GM23338 (cell line): ENCODE measurements at regions not wholly inside any gene's neighbourhood (a gene's known extent, or its start where the extent isn't known, plus 50 kb on each side); places are given as distances from the start of the nearest gene placed in this dataset.

Experiments
- ATAC-seq: fragments of 200-7000 bp; cut with Tn5 transposase; 3 replicates; pipeline ENCODE4 v1.9.1; 2020
- DNase-seq: peaks from one replicate; pipeline ENCODE4 v3.0.0-alpha.2; 2015; ENCODE audit warnings: low spot score
- H2AFZ ChIP-seq: fragments of 200-600 bp; sonication (generic); 2 replicates; pipeline ENCODE4 v1.8.0; 2016; ENCODE audit warnings: antibody characterized with exemption, mild to moderate bottlenecking, moderate library complexity
- H3F3A ChIP-seq: fragments of 200-600 bp; sonication (generic); replicated peaks from 2 replicates; pipeline ENCODE4 v1.8.0; 2017; ENCODE audit warnings: antibody characterized with exemption, mixed run types, low read depth
- H3K27ac ChIP-seq: fragments of 200-600 bp; sonication (generic); 2 replicates; pipeline ENCODE4 v1.6.1; 2016; ENCODE audit warnings: low read depth
- H3K27me3 ChIP-seq: fragments of 200-600 bp; sonication (generic); 2 replicates; pipeline ENCODE4 v1.8.0; 2016; ENCODE audit warnings: mild to moderate bottlenecking, mixed run types, moderate library complexity; ENCODE audit not compliant: insufficient read depth
- H3K36me3 ChIP-seq: fragments of 200-600 bp; sonication (generic); 2 replicates; pipeline ENCODE4 v1.8.0; 2016; ENCODE audit warnings: mild to moderate bottlenecking; ENCODE audit not compliant: insufficient read depth
- H3K4me1 ChIP-seq: fragments of 200-600 bp; sonication (generic); 2 replicates; pipeline ENCODE4 v1.8.0; 2016; ENCODE audit warnings: mild to moderate bottlenecking, moderate library complexity; ENCODE audit not compliant: insufficient read depth
- H3K4me2 ChIP-seq: fragments of 200-600 bp; sonication (generic); 2 replicates; pipeline ENCODE4 v1.7.1; 2017; ENCODE audit warnings: mixed run types
- H3K4me3 ChIP-seq: fragments of 200-600 bp; sonication (generic); 2 replicates; pipeline ENCODE4 v1.6.1; 2016; ENCODE audit warnings: mixed run types
- H3K79me2 ChIP-seq: fragments of 200-600 bp; sonication (generic); replicated peaks from 2 replicates; pipeline ENCODE4 v1.8.0; 2017; ENCODE audit warnings: mild to moderate bottlenecking; ENCODE audit not compliant: insufficient read depth
- H3K9me2 ChIP-seq: fragments of 200-600 bp; sonication (generic); 2 replicates; pipeline ENCODE4 v1.8.0; 2017; ENCODE audit not compliant: insufficient read depth
- H4K20me1 ChIP-seq: fragments of 200-600 bp; sonication (generic); replicated peaks from 2 replicates; pipeline ENCODE4 v1.8.0; 2017; ENCODE audit warnings: mild to moderate bottlenecking; ENCODE audit not compliant: insufficient read depth
- H3K27ac Mint-ChIP-seq: 2 replicates; pipeline ENCODE4 v1.8.0; 2020; ENCODE audit warnings: inconsistent platforms, mild to moderate bottlenecking, moderate library complexity, mixed read lengths
- H3K27me3 Mint-ChIP-seq: 3 replicates; pipeline ENCODE4 v1.8.0; 2022; ENCODE audit warnings: low read depth, mild to moderate bottlenecking, moderate library complexity, mixed read lengths, inconsistent platforms; ENCODE audit not compliant: insufficient read depth, poor library complexity
- H3K36me3 Mint-ChIP-seq: 3 replicates; pipeline ENCODE4 v1.8.0; 2021; ENCODE audit warnings: low read depth, mild to moderate bottlenecking, inconsistent platforms, moderate library complexity, mixed read lengths
- H3K4me1 Mint-ChIP-seq: 3 replicates; pipeline ENCODE4 v1.8.0; 2020; ENCODE audit warnings: mild to moderate bottlenecking, inconsistent platforms, mixed read lengths
- H3K4me3 Mint-ChIP-seq: 3 replicates; pipeline ENCODE4 v1.8.0; 2021; ENCODE audit warnings: moderate library complexity, mild to moderate bottlenecking, inconsistent platforms, mixed read lengths
- H3K9me3 Mint-ChIP-seq: 3 replicates; pipeline ENCODE4 v1.8.0; 2020; ENCODE audit warnings: moderate library complexity, mild to moderate bottlenecking, inconsistent platforms, mixed read lengths
- CREB1 ChIP-seq: fragments of 250-450 bp; sonication (Bioruptor Pico); IDR thresholded peaks from 2 replicates; pipeline ENCODE4 v1.5.0; 2020; ENCODE audit warnings: low read depth, mild to moderate bottlenecking, moderate library complexity
- EZH2 ChIP-seq: fragments of 200-600 bp; sonication (generic); IDR thresholded peaks from one replicate; pipeline ENCODE4 v1.8.0; 2017; ENCODE audit warnings: antibody characterized with exemption, mild to moderate bottlenecking, low read depth; ENCODE audit not compliant: unreplicated experiment
- EZH2phosphoT487 ChIP-seq: fragments of 200-600 bp; sonication (generic); IDR thresholded peaks from one replicate; pipeline ENCODE4 v1.8.1; 2018; ENCODE audit warnings: antibody characterized with exemption; ENCODE audit not compliant: unreplicated experiment
- JUNB ChIP-seq: IDR thresholded peaks from one replicate; pipeline ENCODE4 v1.6.1; 2016; ENCODE audit warnings: antibody characterized with exemption; ENCODE audit not compliant: unreplicated experiment
- NANOG ChIP-seq: IDR thresholded peaks from 2 replicates; pipeline ENCODE4 v1.6.1; 2016; ENCODE audit warnings: antibody characterized with exemption, borderline replicate concordance
- STAT1 ChIP-seq: IDR thresholded peaks from one replicate; pipeline ENCODE4 v1.6.1; 2016; ENCODE audit warnings: antibody characterized with exemption; ENCODE audit not compliant: unreplicated experiment
- ZNF114 ChIP-seq: fragments of 250-450 bp; sonication (Bioruptor Pico); IDR thresholded peaks from 2 replicates; pipeline ENCODE4 v1.5.0; 2020; ENCODE audit warnings: mild to moderate bottlenecking, moderate library complexity
- ZNF331 ChIP-seq: fragments of 250-450 bp; sonication (Bioruptor Pico); IDR thresholded peaks from 2 replicates; pipeline ENCODE4 v1.5.0; 2020; ENCODE audit warnings: low read depth, mild to moderate bottlenecking, moderate library complexity
- TF ChIP-seq, protein P1 (sequence below), 2 experiments: fragments of 200-600 bp in 1 of 2; sonication (generic) in 1 of 2; conservative IDR thresholded peaks; 2 replicates each; pipeline versions ENCODE4 v1.5.1 to v1.6.1; 2016 to 2017; ENCODE audit warnings: antibody characterized with exemption in 2 of 2, low read depth in 2 of 2, mild to moderate bottlenecking in 2 of 2, moderate library complexity in 1 of 2
- TF ChIP-seq, protein P2 (sequence below): IDR thresholded peaks from 2 replicates; pipeline ENCODE4 v1.6.1; 2016; ENCODE audit warnings: antibody characterized with exemption
- TF ChIP-seq, protein P3 (sequence below): IDR thresholded peaks from one replicate; pipeline ENCODE4 v1.6.1; 2018; ENCODE audit warnings: antibody characterized with exemption; ENCODE audit not compliant: unreplicated experiment

DNA sequence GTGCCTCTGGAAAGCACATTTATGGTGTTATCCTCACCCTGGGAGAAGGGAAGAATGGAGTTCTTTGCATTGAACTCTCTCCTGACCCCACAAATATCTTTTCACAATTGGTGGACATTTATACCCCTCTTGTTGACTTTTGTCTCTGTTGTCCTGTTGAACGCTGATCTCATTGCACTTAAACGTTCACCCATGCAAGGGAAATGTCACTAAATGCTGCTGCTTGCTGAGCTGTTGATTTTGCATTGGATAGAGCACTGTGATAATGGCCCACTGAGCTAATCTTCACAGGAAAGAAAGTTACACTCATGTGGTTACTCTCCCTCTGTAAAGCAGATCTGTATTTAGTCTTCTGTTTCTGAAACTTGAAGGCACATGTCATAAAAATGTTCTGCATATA lies 133.4 kb downstream of the FZD1 start:
- TF ChIP-seq, protein P1, sequence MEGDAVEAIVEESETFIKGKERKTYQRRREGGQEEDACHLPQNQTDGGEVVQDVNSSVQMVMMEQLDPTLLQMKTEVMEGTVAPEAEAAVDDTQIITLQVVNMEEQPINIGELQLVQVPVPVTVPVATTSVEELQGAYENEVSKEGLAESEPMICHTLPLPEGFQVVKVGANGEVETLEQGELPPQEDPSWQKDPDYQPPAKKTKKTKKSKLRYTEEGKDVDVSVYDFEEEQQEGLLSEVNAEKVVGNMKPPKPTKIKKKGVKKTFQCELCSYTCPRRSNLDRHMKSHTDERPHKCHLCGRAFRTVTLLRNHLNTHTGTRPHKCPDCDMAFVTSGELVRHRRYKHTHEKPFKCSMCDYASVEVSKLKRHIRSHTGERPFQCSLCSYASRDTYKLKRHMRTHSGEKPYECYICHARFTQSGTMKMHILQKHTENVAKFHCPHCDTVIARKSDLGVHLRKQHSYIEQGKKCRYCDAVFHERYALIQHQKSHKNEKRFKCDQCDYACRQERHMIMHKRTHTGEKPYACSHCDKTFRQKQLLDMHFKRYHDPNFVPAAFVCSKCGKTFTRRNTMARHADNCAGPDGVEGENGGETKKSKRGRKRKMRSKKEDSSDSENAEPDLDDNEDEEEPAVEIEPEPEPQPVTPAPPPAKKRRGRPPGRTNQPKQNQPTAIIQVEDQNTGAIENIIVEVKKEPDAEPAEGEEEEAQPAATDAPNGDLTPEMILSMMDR (conservative IDR thresholded peaks at IDR 0.05; ENCODE audit: low read depth in 2 of 2): no peak
- TF ChIP-seq, protein P2, sequence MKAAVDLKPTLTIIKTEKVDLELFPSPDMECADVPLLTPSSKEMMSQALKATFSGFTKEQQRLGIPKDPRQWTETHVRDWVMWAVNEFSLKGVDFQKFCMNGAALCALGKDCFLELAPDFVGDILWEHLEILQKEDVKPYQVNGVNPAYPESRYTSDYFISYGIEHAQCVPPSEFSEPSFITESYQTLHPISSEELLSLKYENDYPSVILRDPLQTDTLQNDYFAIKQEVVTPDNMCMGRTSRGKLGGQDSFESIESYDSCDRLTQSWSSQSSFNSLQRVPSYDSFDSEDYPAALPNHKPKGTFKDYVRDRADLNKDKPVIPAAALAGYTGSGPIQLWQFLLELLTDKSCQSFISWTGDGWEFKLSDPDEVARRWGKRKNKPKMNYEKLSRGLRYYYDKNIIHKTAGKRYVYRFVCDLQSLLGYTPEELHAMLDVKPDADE: no peak
- no peak for TF ChIP-seq ZNF331 (CRISPR knock-in tag)
- no peak for TF ChIP-seq EZH2phosphoT487
- no peak for TF ChIP-seq CREB1 (CRISPR knock-in tag)
- no peak for TF ChIP-seq NANOG
- TF ChIP-seq STAT1: no peak
- TF ChIP-seq JUNB: no peak
- TF ChIP-seq ZNF114 (CRISPR knock-in tag): no peak
- no peak for ATAC-seq
- Mint-ChIP-seq H3K36me3 (no peaks in the 10 kb centered on the region), H3K27me3 (peaks cover 5% of the 10 kb centered on the region), H3K4me3 (no peak overlapping the region), H3K27ac (no peak overlapping the region), H3K4me1 (no peaks in the 10 kb centered on the region), H3K9me3 (peaks cover 10% of the 10 kb centered on the region; the same call in 2 of the 3 replicates)
- 0 out of 2 replicates have a peak, but pooled peaks cover 3% of the 10 kb centered on the region for H3K9me2 ChIP-seq
- DNase-seq: no peak
- no peaks in the 10 kb centered on the region for H3F3A ChIP-seq
- H3K36me3 ChIP-seq: no peaks in the 10 kb centered on the region
- no peaks in the 10 kb centered on the region for H4K20me1 ChIP-seq
- no peak overlapping the region for H3K4me3 ChIP-seq
- H3K27me3 ChIP-seq: no peaks in the 10 kb centered on the region
- no peak overlapping the region for H3K4me2 ChIP-seq
- no peak overlapping the region for H2AFZ ChIP-seq
- no peaks in the 10 kb centered on the region for H3K4me1 ChIP-seq
- no peak overlapping the region for H3K27ac ChIP-seq
- H3K79me2 ChIP-seq: no peaks in the 10 kb centered on the region

DNA sequence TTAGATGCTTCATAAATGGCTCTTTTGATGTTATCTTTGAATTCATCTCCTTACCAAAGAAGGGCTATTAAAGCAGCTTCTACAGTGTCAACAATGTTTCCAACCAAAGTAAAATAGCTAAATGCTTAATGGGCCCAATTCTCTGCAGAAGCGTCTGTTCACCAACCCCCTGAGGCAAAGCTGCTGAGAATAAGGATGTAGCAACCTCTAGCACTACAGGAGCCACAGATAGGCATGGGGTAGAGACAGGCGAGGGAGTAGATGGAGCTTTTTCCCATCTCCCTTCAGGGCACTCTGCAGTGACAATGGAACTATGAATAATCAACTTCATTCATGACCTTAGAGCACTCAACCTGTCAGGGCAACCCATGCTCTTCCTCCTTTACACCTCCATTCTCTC lies 134.1 kb downstream of the FZD1 start:
- no peak overlapping the region for H3K27ac ChIP-seq
- peaks cover 5% of the 10 kb centered on the region for H3K27me3 Mint-ChIP-seq
- H4K20me1 ChIP-seq: no peaks in the 10 kb centered on the region
- no peak for DNase-seq
- no peaks in the 10 kb centered on the region for H3K36me3 ChIP-seq
- peaks cover 10% of the 10 kb centered on the region; the same call in 2 of the 3 replicates for H3K9me3 Mint-ChIP-seq
- H3K27ac Mint-ChIP-seq: no peak overlapping the region
- no peaks in the 10 kb centered on the region for H3K79me2 ChIP-seq
- H3K4me3 ChIP-seq: no peak overlapping the region
- 0 out of 2 replicates have a peak, but pooled peaks cover 3% of the 10 kb centered on the region for H3K9me2 ChIP-seq
- H3K4me1 ChIP-seq: no peaks in the 10 kb centered on the region
- H3K4me1 Mint-ChIP-seq: no peaks in the 10 kb centered on the region
- no peak overlapping the region for H3K4me3 Mint-ChIP-seq
- H3K4me2 ChIP-seq: no peak overlapping the region
- H3F3A ChIP-seq: no peaks in the 10 kb centered on the region
- H3K27me3 ChIP-seq: no peaks in the 10 kb centered on the region
- ATAC-seq: no peak
- H3K36me3 Mint-ChIP-seq: no peaks in the 10 kb centered on the region
- H2AFZ ChIP-seq: no peak overlapping the region
- TF ChIP-seq STAT1 (no peak), JUNB (no peak), ZNF331 (CRISPR knock-in tag) (no peak), EZH2 (no peak), CREB1 (CRISPR knock-in tag) (no peak), NANOG (no peak)
- TF ChIP-seq, protein P2: no peak
- TF ChIP-seq, protein P1 (conservative IDR thresholded peaks at IDR 0.05; ENCODE audit: low read depth in 2 of 2): no peak
- TF ChIP-seq, protein P3, sequence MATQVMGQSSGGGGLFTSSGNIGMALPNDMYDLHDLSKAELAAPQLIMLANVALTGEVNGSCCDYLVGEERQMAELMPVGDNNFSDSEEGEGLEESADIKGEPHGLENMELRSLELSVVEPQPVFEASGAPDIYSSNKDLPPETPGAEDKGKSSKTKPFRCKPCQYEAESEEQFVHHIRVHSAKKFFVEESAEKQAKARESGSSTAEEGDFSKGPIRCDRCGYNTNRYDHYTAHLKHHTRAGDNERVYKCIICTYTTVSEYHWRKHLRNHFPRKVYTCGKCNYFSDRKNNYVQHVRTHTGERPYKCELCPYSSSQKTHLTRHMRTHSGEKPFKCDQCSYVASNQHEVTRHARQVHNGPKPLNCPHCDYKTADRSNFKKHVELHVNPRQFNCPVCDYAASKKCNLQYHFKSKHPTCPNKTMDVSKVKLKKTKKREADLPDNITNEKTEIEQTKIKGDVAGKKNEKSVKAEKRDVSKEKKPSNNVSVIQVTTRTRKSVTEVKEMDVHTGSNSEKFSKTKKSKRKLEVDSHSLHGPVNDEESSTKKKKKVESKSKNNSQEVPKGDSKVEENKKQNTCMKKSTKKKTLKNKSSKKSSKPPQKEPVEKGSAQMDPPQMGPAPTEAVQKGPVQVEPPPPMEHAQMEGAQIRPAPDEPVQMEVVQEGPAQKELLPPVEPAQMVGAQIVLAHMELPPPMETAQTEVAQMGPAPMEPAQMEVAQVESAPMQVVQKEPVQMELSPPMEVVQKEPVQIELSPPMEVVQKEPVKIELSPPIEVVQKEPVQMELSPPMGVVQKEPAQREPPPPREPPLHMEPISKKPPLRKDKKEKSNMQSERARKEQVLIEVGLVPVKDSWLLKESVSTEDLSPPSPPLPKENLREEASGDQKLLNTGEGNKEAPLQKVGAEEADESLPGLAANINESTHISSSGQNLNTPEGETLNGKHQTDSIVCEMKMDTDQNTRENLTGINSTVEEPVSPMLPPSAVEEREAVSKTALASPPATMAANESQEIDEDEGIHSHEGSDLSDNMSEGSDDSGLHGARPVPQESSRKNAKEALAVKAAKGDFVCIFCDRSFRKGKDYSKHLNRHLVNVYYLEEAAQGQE: no peak
